ENCODE measurements at regions not wholly inside any gene's neighbourhood (a gene's known extent, or its start where the extent isn't known, plus 50 kb on each side); places are given as distances from the start of the nearest gene placed in this dataset.
"Not testable (repeated sequence)": the region's sequence is repeated elsewhere in the genome, so short reads cannot be mapped to it uniquely, and the experiment has no call there.

DNA sequence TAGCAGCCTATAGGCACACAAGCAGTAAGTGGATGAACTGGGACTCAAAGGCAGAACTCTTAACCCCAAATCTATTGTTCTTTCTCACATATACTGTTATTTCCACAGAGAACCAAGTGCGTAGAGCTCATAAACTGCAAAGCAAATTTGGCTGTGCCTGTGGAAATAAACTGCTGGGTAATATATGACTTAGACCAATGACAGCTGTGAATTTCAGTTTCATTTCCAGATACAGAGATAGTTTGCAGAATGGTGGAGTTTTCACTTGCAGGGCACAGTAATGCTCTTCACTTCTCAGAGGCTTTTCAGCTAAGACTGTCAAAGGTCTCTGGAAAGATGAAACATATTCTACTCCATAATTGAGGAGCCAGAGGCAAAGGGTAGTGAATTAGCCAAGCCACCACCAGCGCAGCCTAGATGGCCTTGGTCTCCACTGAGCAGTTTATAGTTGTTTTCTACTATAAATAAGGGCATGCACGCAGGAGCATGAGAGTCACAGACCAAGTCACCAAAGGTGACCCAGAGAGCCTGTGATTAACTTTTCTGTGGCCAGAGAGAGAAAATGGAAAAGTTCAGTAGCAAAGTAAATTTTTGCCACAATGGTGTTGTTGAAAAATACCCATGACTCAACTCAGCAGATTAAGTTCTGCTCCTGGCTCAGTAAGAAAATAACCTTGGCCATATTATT is 180.7 kb upstream of the GRM7 start:
- TF ChIP-seq, protein P1, sequence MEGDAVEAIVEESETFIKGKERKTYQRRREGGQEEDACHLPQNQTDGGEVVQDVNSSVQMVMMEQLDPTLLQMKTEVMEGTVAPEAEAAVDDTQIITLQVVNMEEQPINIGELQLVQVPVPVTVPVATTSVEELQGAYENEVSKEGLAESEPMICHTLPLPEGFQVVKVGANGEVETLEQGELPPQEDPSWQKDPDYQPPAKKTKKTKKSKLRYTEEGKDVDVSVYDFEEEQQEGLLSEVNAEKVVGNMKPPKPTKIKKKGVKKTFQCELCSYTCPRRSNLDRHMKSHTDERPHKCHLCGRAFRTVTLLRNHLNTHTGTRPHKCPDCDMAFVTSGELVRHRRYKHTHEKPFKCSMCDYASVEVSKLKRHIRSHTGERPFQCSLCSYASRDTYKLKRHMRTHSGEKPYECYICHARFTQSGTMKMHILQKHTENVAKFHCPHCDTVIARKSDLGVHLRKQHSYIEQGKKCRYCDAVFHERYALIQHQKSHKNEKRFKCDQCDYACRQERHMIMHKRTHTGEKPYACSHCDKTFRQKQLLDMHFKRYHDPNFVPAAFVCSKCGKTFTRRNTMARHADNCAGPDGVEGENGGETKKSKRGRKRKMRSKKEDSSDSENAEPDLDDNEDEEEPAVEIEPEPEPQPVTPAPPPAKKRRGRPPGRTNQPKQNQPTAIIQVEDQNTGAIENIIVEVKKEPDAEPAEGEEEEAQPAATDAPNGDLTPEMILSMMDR (IDR thresholded peaks at IDR 0.05; ENCODE audit: control extremely low read depth, extremely low read depth, low read depth, missing control alignments), result no peak
- peak; percentile 34 for DNase-seq (ENCODE audit: extremely low spot score)
- ChIA-PET CTCF (interaction anchor here (0.6 to 1.4 kb wide), 3 partner anchors 36 to 63 kb away, joined by 3 to 5 read pairs (median 3); no protein-coding TSS in a partner anchor), POLR2A (interaction anchor here (0.7 kb wide), 1 partner anchor 433 kb away, joined by 3 read pairs; no protein-coding TSS in a partner anchor)

DNA sequence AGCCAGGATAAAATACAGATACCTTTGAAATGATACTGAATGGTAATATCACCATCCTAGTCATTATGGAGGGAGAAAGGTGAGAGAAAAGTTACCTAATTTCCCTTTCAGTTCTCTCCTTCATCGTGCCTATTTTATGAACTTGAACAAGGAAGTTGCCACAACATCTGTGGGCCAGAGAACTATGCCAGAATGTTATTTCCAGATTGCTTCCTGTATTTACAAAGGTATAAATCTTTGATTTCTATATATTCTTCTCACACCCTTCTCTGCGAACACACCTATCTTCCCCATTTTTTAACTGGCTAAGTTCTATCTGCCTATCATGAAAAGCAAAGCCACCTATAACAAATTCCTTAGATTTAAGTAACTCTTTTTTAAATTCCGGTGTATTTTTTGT is 163.6 kb upstream of the GRM7 start:
- TF ChIP-seq, protein P1 (IDR thresholded peaks at IDR 0.05; ENCODE audit: control extremely low read depth, extremely low read depth, low read depth, missing control alignments), result no peak
- DNase-seq (ENCODE audit: extremely low spot score), result no peak
- POLR2A ChIA-PET, result no interaction called here
- CTCF ChIA-PET, result no interaction called here

DNA sequence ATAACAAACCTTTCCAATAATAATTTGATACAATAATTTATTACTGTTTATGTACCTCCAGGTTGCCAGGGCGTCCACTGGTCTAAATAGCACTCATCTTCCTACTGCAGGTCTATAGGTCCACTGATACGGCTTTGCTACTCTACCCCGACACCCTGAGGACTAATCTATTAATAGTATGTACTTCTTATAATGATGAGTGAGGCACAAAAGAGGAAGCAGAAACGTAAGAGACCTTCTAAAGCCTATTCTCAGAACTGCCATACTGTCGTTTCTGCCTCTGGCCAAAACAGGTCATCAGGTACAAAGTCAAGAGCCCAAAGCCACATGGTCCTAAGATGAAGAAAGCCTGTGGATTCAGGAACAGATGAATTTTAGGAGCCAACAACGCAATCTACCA is 163.2 kb upstream of the GRM7 start:
- ChIA-PET POLR2A (no interaction called here), CTCF (interaction anchor here (1.4 kb wide), 1 partner anchor 19 kb away, joined by 4 read pairs; no protein-coding TSS in a partner anchor)
- DNase-seq (ENCODE audit: extremely low spot score), result no peak
- TF ChIP-seq, protein P1 (IDR thresholded peaks at IDR 0.05; ENCODE audit: control extremely low read depth, extremely low read depth, low read depth, missing control alignments), result no peak

DNA sequence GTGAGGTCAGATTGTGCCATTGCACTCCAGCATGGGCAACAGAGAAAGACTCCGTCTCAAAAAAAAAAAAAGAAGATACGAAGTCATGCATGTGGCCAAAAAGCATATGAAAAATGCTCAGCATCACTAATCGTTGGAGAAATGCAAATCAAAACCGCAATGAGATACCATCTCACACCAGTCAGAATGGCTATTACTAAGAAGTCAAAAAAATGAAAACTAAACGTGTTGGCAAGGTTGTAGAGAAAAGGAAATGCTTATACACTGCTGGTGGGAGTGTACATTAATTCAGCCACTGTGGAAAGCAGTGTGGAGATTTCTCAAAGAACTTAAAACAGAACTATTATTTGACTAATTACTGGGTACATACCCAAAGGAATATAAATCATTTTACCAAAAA is 156.1 kb upstream of the GRM7 start:
- POLR2A ChIA-PET; DNase-seq (ENCODE audit: extremely low spot score); CTCF ChIA-PET: not testable (repeated sequence)

DNA sequence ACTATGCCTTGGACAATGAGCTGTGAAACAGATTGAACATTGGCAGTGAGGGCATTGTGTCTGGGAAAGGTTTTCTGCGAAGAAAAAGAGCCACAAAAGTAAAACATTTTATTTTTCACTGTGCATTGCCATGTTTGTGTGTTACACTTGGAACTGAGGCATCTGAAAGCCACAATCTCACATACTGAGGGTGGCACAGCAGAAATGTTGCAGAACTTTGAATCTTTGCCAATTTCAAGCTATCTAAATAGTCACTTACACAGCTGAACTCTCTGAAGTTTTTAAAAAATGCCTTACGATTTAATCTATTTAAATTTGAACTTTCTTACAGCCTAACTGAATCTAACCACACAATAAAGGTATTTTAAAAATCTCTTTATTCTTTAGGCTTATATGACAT is 154.1 kb upstream of the GRM7 start:
- TF ChIP-seq, protein P1 (IDR thresholded peaks at IDR 0.05; ENCODE audit: control extremely low read depth, extremely low read depth, low read depth, missing control alignments), result no peak
- ChIA-PET CTCF (interaction anchor here (2.4 kb wide), 2 partner anchors 10 to 11 kb away, joined by 8 to 12 read pairs; no protein-coding TSS in a partner anchor), POLR2A (no interaction called here)
- no peak for DNase-seq (ENCODE audit: extremely low spot score)

DNA sequence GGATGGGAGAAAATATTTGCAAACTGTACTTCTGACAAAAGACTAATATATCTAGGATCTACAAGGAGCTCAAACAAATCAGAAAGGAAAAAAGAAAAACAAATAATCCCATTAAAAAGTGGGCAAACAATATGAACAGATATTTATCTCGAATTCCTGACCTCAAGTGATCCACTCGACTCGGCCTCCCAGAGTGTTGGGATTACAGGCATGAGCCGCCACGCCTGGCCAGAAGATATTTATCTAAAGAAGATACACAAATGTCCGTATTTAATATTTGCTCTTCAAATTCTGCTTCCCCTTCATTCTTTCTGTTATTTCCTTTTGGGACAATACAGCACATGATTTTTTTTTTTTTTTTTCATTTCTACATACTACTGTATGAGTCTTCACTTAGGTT is 151.7 kb upstream of the GRM7 start:
- no peak for DNase-seq (ENCODE audit: extremely low spot score)
- POLR2A ChIA-PET, result no interaction called here
- CTCF ChIA-PET, result no interaction called here
- TF ChIP-seq, protein P1 (IDR thresholded peaks at IDR 0.05; ENCODE audit: control extremely low read depth, extremely low read depth, low read depth, missing control alignments), result no peak

DNA sequence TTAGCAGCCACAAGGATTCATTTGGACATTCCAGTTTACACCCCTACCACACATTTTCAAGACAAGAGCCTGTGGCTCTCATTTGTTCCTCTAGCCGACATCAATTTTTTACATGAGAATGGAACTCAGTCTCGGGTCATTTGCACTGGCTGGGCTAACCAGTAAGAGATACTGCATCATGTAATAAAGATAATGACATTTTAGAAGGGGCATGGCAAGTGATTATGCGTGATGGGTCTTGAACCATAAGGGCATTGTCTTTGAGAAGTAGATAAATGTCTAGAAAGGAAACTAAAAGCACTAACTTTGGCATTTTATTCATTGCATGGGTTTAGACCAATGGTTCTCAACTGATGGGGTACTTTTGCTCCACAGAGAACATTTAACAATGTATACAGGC is 146.0 kb upstream of the GRM7 start:
- TF ChIP-seq, protein P1 (IDR thresholded peaks at IDR 0.05; ENCODE audit: control extremely low read depth, extremely low read depth, low read depth, missing control alignments), result no peak
- no peak for DNase-seq (ENCODE audit: extremely low spot score)
- ChIA-PET CTCF (no interaction called here), POLR2A (no interaction called here)
